ENCODE measurements at regions not wholly inside any gene's neighbourhood (a gene's known extent, or its start where the extent isn't known, plus 50 kb on each side); places are given as distances from the start of the nearest gene placed in this dataset.

DNA sequence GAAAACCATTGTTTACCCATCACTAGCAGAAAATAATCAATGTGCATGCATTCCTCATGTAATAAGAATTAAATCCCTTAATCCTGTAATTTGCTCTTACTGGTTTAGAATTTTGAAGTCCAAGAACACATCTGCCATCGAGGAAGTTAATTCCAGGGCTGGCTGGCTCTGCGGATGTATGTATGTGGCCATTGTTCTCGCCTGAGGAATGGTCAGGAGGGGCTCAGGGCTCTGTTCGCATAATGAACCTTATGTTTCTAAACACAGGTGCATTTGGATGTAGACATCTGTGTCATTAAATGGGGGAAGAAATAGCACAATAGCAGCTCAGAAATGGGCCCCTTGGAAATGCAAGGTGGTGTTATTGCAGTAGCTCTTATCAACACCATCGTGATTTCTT, 148.6 kb upstream of the GAS1 start:
- intact Hi-C loops (cut with DNase I): no loop called here
- no peaks in the 10 kb centered on the region for H3K36me3 ChIP-seq
- no peaks in the 10 kb centered on the region for H3K9me3 ChIP-seq
- H3K27me3 ChIP-seq: no peaks in the 10 kb centered on the region
- DNase-seq: no peak
- TF ChIP-seq, protein P1, sequence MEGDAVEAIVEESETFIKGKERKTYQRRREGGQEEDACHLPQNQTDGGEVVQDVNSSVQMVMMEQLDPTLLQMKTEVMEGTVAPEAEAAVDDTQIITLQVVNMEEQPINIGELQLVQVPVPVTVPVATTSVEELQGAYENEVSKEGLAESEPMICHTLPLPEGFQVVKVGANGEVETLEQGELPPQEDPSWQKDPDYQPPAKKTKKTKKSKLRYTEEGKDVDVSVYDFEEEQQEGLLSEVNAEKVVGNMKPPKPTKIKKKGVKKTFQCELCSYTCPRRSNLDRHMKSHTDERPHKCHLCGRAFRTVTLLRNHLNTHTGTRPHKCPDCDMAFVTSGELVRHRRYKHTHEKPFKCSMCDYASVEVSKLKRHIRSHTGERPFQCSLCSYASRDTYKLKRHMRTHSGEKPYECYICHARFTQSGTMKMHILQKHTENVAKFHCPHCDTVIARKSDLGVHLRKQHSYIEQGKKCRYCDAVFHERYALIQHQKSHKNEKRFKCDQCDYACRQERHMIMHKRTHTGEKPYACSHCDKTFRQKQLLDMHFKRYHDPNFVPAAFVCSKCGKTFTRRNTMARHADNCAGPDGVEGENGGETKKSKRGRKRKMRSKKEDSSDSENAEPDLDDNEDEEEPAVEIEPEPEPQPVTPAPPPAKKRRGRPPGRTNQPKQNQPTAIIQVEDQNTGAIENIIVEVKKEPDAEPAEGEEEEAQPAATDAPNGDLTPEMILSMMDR (IDR thresholded peaks at IDR 0.05): no peak
- TF ChIP-seq POLR2A (IDR thresholded peaks at IDR 0.05): no peak
- WGBS, 2 donors: 74 to 81% methylated on average over 5 of the region's 5 CpGs
- no peak overlapping the region for H3K4me3 ChIP-seq
- H3K4me1 ChIP-seq: no peaks in the 10 kb centered on the region
- no peak overlapping the region for H3K27ac ChIP-seq

DNA sequence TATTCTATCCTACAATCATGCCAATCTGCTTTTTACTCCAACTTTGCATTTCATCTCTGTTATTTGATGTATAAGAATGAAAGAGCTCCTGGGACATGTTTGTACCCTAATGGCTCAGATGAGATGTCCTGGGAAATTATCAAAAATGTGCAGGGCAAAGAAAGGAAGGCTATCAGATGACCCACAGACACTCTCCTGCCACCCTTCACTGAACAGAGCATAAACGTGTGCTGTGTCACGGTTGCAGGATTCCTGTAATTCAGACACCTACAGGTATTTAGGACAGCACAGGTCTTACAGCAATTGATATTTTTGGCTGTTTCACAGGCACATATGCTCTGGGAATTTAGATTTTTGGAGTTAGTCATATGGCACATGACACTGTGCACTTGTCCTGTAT, 149.2 kb upstream of the GAS1 start:
- intact Hi-C loops (cut with DNase I): no loop called here
- WGBS, 2 donors: 87 to 94% methylated on average over 2 of the region's 2 CpGs
- TF ChIP-seq, protein P1 (IDR thresholded peaks at IDR 0.05): no peak
- no peak for TF ChIP-seq POLR2A (IDR thresholded peaks at IDR 0.05)
- no peaks in the 10 kb centered on the region for H3K4me1 ChIP-seq
- H3K27ac ChIP-seq: no peak overlapping the region
- H3K4me3 ChIP-seq: no peak overlapping the region
- no peak for DNase-seq
- H3K36me3 ChIP-seq: no peaks in the 10 kb centered on the region
- H3K27me3 ChIP-seq: no peaks in the 10 kb centered on the region
- H3K9me3 ChIP-seq: no peaks in the 10 kb centered on the region

DNA sequence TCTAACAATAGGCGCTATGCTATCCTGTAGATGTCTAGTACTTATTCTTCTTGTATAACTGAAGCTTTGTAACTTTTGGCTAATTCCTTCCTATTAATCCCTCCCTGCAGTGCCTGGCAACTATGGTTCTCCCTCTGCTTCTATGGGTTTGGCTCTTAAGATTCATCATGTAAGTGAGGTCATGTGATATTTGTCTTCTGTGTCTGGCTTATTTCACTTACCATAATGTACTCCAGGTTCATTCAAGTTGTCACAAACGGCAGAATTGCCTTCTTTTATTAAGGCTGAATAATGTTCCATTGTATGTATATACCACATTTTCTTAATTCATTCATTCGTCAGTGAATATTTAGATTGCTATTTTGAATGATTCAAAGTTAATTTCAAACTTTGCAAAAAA, 149.9 kb upstream of the GAS1 start:
- DNase-seq: no peak
- H3K27ac ChIP-seq: no peak overlapping the region
- no peak overlapping the region for H3K4me3 ChIP-seq
- no peak for TF ChIP-seq POLR2A (IDR thresholded peaks at IDR 0.05)
- TF ChIP-seq, protein P1 (IDR thresholded peaks at IDR 0.05): no peak
- WGBS, 2 donors: 75 to 76% methylated on average over 3 of the region's 3 CpGs
- no peaks in the 10 kb centered on the region for H3K36me3 ChIP-seq
- H3K9me3 ChIP-seq: no peaks in the 10 kb centered on the region
- H3K27me3 ChIP-seq: no peaks in the 10 kb centered on the region
- intact Hi-C loops (cut with DNase I): no loop called here
- H3K4me1 ChIP-seq: no peaks in the 10 kb centered on the region

DNA sequence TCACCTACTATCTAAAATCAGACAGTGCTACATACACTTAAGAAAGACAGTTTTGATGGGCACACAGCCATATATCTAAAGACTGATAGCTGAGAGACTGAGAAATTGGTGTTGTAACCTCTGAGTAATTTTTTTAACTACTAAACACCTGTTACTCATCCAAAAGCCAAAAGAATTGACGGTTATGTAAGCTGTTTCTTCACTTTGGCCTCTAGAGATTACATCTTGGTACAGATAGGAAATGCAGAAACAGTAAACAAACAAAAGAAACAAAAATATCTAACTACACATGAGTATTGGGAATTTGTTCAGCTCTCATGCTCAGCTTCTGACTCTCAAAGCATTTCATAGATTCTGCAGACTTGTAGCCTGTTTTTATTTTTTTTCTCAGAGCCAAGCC, 152.1 kb upstream of the GAS1 start:
- intact Hi-C loops (cut with DNase I): no loop called here
- H3K4me1 ChIP-seq: no peaks in the 10 kb centered on the region
- 17 to 43% methylated on average over 1 of the region's 1 CpG for WGBS, 2 donors
- H3K36me3 ChIP-seq: no peaks in the 10 kb centered on the region
- H3K4me3 ChIP-seq: no peak overlapping the region
- H3K27ac ChIP-seq: no peak overlapping the region
- no peaks in the 10 kb centered on the region for H3K9me3 ChIP-seq
- no peak for TF ChIP-seq POLR2A (IDR thresholded peaks at IDR 0.05)
- TF ChIP-seq, protein P1 (IDR thresholded peaks at IDR 0.05): no peak
- DNase-seq: no peak
- H3K27me3 ChIP-seq: no peaks in the 10 kb centered on the region

DNA sequence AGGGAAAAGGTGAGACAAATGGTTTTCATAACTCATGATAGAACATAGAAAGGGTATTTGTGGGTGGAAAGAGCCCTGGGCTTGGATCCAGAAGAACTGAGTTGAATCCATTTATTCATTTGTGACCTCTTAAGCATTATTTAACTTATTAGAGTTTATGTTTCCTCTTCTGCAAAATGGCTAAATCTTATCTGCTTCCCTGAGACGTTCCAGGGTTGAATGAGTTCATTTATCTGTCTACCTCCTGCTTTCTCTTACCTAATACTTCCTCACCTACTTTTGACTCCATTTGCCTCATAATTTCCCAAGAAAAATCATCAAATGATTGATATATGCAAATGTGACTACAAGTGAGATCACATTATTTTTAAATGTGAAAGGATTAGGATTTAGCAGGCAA, 152.7 kb upstream of the GAS1 start:
- Histone ChIP-seq H3K27me3 (no peaks in the 10 kb centered on the region), H3K4me3 (no peak overlapping the region), H3K27ac (no peak overlapping the region), H3K36me3 (no peaks in the 10 kb centered on the region), H3K9me3 (no peaks in the 10 kb centered on the region), H3K4me1 (no peaks in the 10 kb centered on the region)
- no peak for DNase-seq
- intact Hi-C loops (cut with DNase I): no loop called here
- TF ChIP-seq, protein P1 (IDR thresholded peaks at IDR 0.05): no peak
- no peak for TF ChIP-seq POLR2A (IDR thresholded peaks at IDR 0.05)
- WGBS, 2 donors: 38 to 41% methylated on average over 1 of the region's 1 CpG
